GM12878 (cell line): ENCODE measurements at regions not wholly inside any gene's neighbourhood (a gene's known extent, or its start where the extent isn't known, plus 50 kb on each side); places are given as distances from the start of the nearest gene placed in this dataset.

ENCODE experiments used
- ATAC-seq: fragments of 200-7000 bp; cut with Tn5 transposase; 3 replicates; pipeline ENCODE4 v1.9.1; 2020; ENCODE audit warnings: mild to moderate bottlenecking, moderate library complexity
- BruUV-seq: library from RNA; stranded (reverse); fragments of 400-500 nt; replicated peaks from 2 replicates; lab custom pipeline; 2021; lab: Mats Ljungman, UMichigan
- CTCF ChIA-PET: fragments of 300-600 bp; sonication (Branson Sonifier 250); formaldehyde crosslinking; extraction: SDS; loops from one replicate; lab custom pipeline; 2021; ENCODE audit warnings: inconsistent platforms; lab: Yijun Ruan, JAX
- POLR2A ChIA-PET: fragments of 350-600 bp; formaldehyde crosslinking; extraction: SDS; loops from one replicate; lab custom pipeline; 2021; ENCODE audit warnings: inconsistent platforms; lab: Charles Lee
- RAD21 ChIA-PET: fragments of 300-600 bp; sonication (Branson Sonifier 250); formaldehyde crosslinking; loops from one replicate; lab custom pipeline; 2023; ENCODE audit warnings: antibody characterized with exemption; ENCODE audit not compliant: unreplicated experiment; lab: Charles Lee
- SMC1A ChIA-PET: fragments of 300-600 bp; sonication (Branson Sonifier 250); formaldehyde crosslinking; loops from one replicate; lab custom pipeline; 2023; ENCODE audit not compliant: unreplicated experiment, uncharacterized antibody; lab: Charles Lee
- DNase-seq: peaks from one replicate; pipeline ENCODE4 v3.0.0-alpha.2; 2011; ENCODE audit warnings: low read depth, low spot score
- FAIRE-seq: peaks from 3 replicates; lab custom pipeline; 2011; peaks lifted over from hg19 to GRCh38; lab: Jason Lieb, UNC
- H2AFZ ChIP-seq: 2 replicates; pipeline ENCODE4 v1.6.0; 2011; ENCODE audit warnings: low read depth, low read length, control low read depth; ENCODE audit not compliant: control insufficient read depth
- H3K27ac ChIP-seq: 2 replicates; pipeline ENCODE4 v1.5.1; 2011; ENCODE audit warnings: control low read depth; ENCODE audit not compliant: control insufficient read depth, insufficient read depth
- H3K27me3 ChIP-seq, 2 experiments: replicated peaks in 1 of 2; 2 replicates each; pipeline versions ENCODE4 v1.6.0 to v1.6.1; 2011; ENCODE audit warnings: low read length in 1 of 2; ENCODE audit not compliant: control insufficient read depth in 2 of 2, insufficient read depth in 2 of 2
- H3K36me3 ChIP-seq, 2 experiments: 2 replicates each; pipeline ENCODE4 v1.5.1; 2011; ENCODE audit warnings: low read length in 1 of 2; ENCODE audit not compliant: control insufficient read depth in 2 of 2, insufficient read depth in 2 of 2
- H3K4me1 ChIP-seq: 2 replicates; pipeline ENCODE4 v1.6.1; 2011; ENCODE audit warnings: mild to moderate bottlenecking, low read length, moderate library complexity, mixed read lengths; ENCODE audit not compliant: control insufficient read depth, insufficient read depth
- H3K4me2 ChIP-seq: 2 replicates; pipeline ENCODE4 v1.6.0; 2011; ENCODE audit warnings: control low read depth; ENCODE audit not compliant: control insufficient read depth, insufficient read depth
- H3K4me3 ChIP-seq: fragments of 200-600 bp; sonication (generic); 2 replicates; pipeline ENCODE4 v1.5.1; 2016
- H3K79me2 ChIP-seq: 2 replicates; pipeline ENCODE4 v1.6.0; 2011; ENCODE audit warnings: low read length; ENCODE audit not compliant: control insufficient read depth, insufficient read depth
- H3K9ac ChIP-seq: 2 replicates; pipeline ENCODE4 v1.8.0; 2011; ENCODE audit warnings: low read length, control low read depth, mixed read lengths; ENCODE audit not compliant: control insufficient read depth, insufficient read depth
- H3K9me3 ChIP-seq: replicated peaks from 3 replicates; pipeline ENCODE4 v1.5.1; 2011; ENCODE audit warnings: mild to moderate bottlenecking, low read length; ENCODE audit not compliant: control insufficient read depth, insufficient read depth
- H4K20me1 ChIP-seq: 2 replicates; pipeline ENCODE4 v1.6.0; 2011; ENCODE audit not compliant: control insufficient read depth, insufficient read depth
- CEBPB ChIP-seq, 2 experiments: fragments of 150-350 bp in 1 of 2; IDR thresholded peaks; 2 replicates each; pipeline ENCODE4 v1.6.1; 2012 to 2014; ENCODE audit warnings: low read depth in 2 of 2, low read length in 2 of 2, borderline replicate concordance in 1 of 2, inconsistent platforms in 1 of 2
- E4F1 ChIP-seq: fragments of 450-650 bp; IDR thresholded peaks from 2 replicates; pipeline ENCODE4 v1.6.1; 2018; ENCODE audit warnings: borderline replicate concordance, mild to moderate bottlenecking; ENCODE audit not compliant: partially characterized antibody
- IKZF1 ChIP-seq: fragments of 450-650 bp; conservative IDR thresholded peaks from 2 replicates; pipeline ENCODE4 v1.6.1; 2017; ENCODE audit warnings: antibody characterized with exemption, mild to moderate bottlenecking
- NR2C1 ChIP-seq: fragments of 450-650 bp; IDR thresholded peaks from 2 replicates; pipeline ENCODE4 v1.6.1; 2017; ENCODE audit warnings: antibody characterized with exemption, mild to moderate bottlenecking, moderate library complexity
- POLR2A ChIP-seq: IDR thresholded peaks from 2 replicates; pipeline ENCODE4 v1.6.1; 2011; ENCODE audit warnings: low read depth, mild to moderate bottlenecking, low read length
- SIN3A ChIP-seq: IDR thresholded peaks from 2 replicates; pipeline ENCODE4 v1.6.1; 2012; ENCODE audit warnings: low read depth, low read length, improper control_type of control experiment
- SMARCA5 ChIP-seq: fragments of 450-650 bp; IDR thresholded peaks from 2 replicates; pipeline ENCODE4 v1.6.1; 2017; ENCODE audit warnings: mild to moderate bottlenecking
- TCF7 ChIP-seq: IDR thresholded peaks from 2 replicates; pipeline ENCODE4 v1.6.1; 2014; ENCODE audit warnings: antibody characterized with exemption, borderline replicate concordance
- ZNF207 ChIP-seq: fragments of 450-650 bp; IDR thresholded peaks from 2 replicates; pipeline ENCODE4 v1.6.1; 2014; ENCODE audit warnings: antibody characterized with exemption, mild to moderate bottlenecking, borderline replicate concordance
- ZNF592 ChIP-seq: fragments of 450-650 bp; IDR thresholded peaks from 2 replicates; pipeline ENCODE4 v1.6.1; 2017; ENCODE audit warnings: mild to moderate bottlenecking, moderate library complexity
- ZZZ3 ChIP-seq: IDR thresholded peaks from 2 replicates; pipeline ENCODE4 v1.6.1; 2011; ENCODE audit warnings: low read depth; ENCODE audit not compliant: control insufficient read depth, insufficient read length
- WGBS: methylation state at CpG from one replicate; pipeline ENCODE4 v1.1.6; 2016; ENCODE audit warnings: low lambda C conversion rate; ENCODE audit not compliant: insufficient replicate concordance, insufficient coverage; ENCODE audit errors: missing lambda C conversion rate; 5-methylcytosine and 5-hydroxymethylcytosine counted together
- in situ Hi-C: fragments of 300-500 bp; cut with MboI; formaldehyde crosslinking; loops from 9 replicates; pipeline ENCODE4 v1.14.3; 2018; ENCODE audit warnings: mixed read lengths
- intact Hi-C: fragments of 100-400 bp; cut with micrococcal nuclease; formaldehyde crosslinking; loops from one replicate; pipeline ENCODE4 v1.14.2; 2022; ENCODE audit not compliant: unreplicated experiment
- TF ChIP-seq, protein P1 (sequence below): fragments of 450-650 bp; formaldehyde crosslinking; IDR thresholded peaks from 2 replicates; pipeline ENCODE4 v1.4.0; 2022; ENCODE audit warnings: mild to moderate bottlenecking, moderate library complexity

GRCh38 chr20:7207186-7207798, 439.8 kb downstream of the BMP2 start (continued):
- no peak for TF ChIP-seq E4F1
- no peak for TF ChIP-seq TCF7
- TF ChIP-seq SMARCA5, result no peak
- TF ChIP-seq POLR2A, result no peak
- TF ChIP-seq, all 136 proteins: peak for 0

DNA sequence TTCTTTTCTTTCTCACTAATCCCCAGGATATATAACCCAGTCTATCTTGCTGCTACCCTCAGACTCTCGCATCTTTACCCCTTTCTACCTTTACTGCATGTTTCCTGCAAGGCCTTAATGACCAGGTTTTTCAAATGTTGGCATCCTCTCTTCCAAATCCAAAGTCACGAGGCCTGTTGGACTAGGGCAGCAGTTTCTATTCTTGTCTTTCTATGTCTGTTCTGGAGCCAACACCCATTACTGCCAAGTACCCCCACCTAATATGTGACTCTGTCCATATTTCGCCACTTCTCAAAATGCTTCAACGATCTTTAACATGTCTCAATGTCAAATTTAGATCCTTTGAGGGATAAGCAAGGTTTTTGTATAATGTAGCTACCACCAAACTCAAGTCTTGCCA, 443.4 kb downstream of the BMP2 start:
- DNase-seq (no peak), ATAC-seq (no peak), FAIRE-seq (no peak)
- ChIA-PET POLR2A (no interaction called here), SMC1A (no interaction called here), CTCF (no interaction called here), RAD21 (no interaction called here)
- Histone ChIP-seq H3K79me2 (no peaks in the 10 kb centered on the region), H3K27ac (no peak overlapping the region), H3K9ac (no peak overlapping the region), H3K9me3 (no peaks in the 10 kb centered on the region), H3K36me3 (no peaks in the 10 kb centered on the region), H3K4me3 (no peak overlapping the region), H4K20me1 (no peaks in the 10 kb centered on the region), H2AFZ (no peak overlapping the region), H3K4me2 (no peak overlapping the region), H3K27me3 (no peaks in the 10 kb centered on the region), H3K4me1 (no peaks in the 10 kb centered on the region)
- no TSS peak for BruUV-seq
- in situ Hi-C loops, result no loop called here
- WGBS, result 3% methylated on average over 4 of the region's 4 CpGs
- intact Hi-C loops, result no loop called here
- no peak for TF ChIP-seq IKZF1
- no peak for TF ChIP-seq SIN3A
- TF ChIP-seq ZNF592, result no peak
- TF ChIP-seq CEBPB (IDR thresholded peaks at IDR 0.05; ENCODE audit: borderline replicate concordance in 1 of 2, low read depth in 2 of 2, low read length in 2 of 2), result no peak
- TF ChIP-seq NR2C1, result no peak
- TF ChIP-seq ZNF207, result no peak
- no peak for TF ChIP-seq ZZZ3
- TF ChIP-seq, protein P1, sequence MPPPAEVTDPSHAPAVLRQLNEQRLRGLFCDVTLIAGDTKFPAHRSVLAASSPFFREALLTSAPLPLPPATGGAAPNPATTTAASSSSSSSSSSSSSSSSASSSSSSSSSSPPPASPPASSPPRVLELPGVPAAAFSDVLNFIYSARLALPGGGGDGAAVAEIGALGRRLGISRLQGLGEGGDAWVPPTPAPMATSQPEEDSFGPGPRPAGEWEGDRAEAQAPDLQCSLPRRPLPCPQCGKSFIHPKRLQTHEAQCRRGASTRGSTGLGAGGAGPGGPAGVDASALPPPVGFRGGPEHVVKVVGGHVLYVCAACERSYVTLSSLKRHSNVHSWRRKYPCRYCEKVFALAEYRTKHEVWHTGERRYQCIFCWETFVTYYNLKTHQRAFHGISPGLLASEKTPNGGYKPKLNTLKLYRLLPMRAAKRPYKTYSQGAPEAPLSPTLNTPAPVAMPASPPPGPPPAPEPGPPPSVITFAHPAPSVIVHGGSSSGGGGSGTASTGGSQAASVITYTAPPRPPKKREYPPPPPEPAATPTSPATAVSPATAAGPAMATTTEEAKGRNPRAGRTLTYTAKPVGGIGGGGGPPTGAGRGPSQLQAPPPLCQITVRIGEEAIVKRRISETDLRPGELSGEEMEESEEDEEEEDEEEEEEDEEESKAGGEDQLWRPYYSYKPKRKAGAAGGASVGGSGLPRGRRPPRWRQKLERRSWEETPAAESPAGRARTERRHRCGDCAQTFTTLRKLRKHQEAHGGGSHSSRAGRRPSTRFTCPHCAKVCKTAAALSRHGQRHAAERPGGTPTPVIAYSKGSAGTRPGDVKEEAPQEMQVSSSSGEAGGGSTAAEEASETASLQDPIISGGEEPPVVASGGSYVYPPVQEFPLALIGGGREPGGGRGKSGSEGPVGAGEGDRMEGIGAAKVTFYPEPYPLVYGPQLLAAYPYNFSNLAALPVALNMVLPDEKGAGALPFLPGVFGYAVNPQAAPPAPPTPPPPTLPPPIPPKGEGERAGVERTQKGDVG (CRISPR knock-in tag), result no peak
